ENCODE measurements at regions not wholly inside any gene's neighbourhood (a gene's known extent, or its start where the extent isn't known, plus 50 kb on each side); places are given as distances from the start of the nearest gene placed in this dataset.

DNA sequence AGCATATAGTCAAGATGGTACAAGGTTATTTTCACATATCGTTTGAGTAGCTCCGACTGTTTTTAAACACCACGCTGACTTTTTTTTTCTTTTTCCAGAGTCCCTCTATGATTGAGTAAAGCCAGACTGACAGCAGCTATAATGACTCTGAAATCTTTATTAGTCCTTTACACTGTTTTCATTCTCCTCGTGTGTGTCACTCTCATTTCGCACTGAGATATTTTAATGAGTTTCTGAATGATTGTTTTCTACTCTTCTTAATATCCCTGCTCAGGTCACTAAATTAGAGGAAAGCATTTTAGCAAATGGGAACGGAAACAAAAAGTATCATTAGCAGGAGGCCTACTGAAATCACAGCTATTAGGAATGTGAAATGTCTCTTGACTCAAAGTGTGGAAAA is 162.3 kb upstream of the MTPN start:
- no peak for TF ChIP-seq GATA3 (IDR thresholded peaks at IDR 0.05; ENCODE audit: low read depth, low read length)
- no peak for TF ChIP-seq GATA2 (IDR thresholded peaks at IDR 0.05; ENCODE audit: low read depth, low read length)

All from SH-SY5Y (cell line).